ENCODE measurements at regions not wholly inside any gene's neighbourhood (a gene's known extent, or its start where the extent isn't known, plus 50 kb on each side); places are given as distances from the start of the nearest gene placed in this dataset.

- Histone ChIP-seq H3K27me3 (no peaks in the 10 kb centered on the region), H3K4me3 (no peak overlapping the region), H3K27ac (no peak overlapping the region), H3K9me3 (no peaks in the 10 kb centered on the region), H3K36me3 (no peaks in the 10 kb centered on the region), H3K4me1 (peaks cover 0 to 11% (median 0%) of the 10 kb centered on the region in 3 donors)
- no peak for DNase-seq
- intact Hi-C loops (cut with DNase I), result no loop called here
- WGBS, 2 donors, result 63 to 65% methylated on average over 3 of the region's 3 CpGs
- TF ChIP-seq POLR2A (IDR thresholded peaks at IDR 0.05) (no peak), CTCF (IDR thresholded peaks at IDR 0.05) (no peak)
Measured at GRCh38 chr9:84481231-84481630, 140.7 kb upstream of the SLC28A3 start.

- no peak for TF ChIP-seq CTCF (IDR thresholded peaks at IDR 0.05)
- TF ChIP-seq POLR2A (IDR thresholded peaks at IDR 0.05), result no peak
- 48 to 55% methylated on average over 7 to 8 of the region's 8 CpGs for WGBS, 2 donors
Measured at GRCh38 chr9:84481636-84482218, 141.2 kb upstream of the SLC28A3 start.

GRCh38 chr9:84482607-84483006 is 142.0 kb upstream of the SLC28A3 start:
- peaks cover 0 to 11% (median 0%) of the 10 kb centered on the region in 3 donors for H3K4me1 ChIP-seq
- no peaks in the 10 kb centered on the region for H3K9me3 ChIP-seq
- H3K36me3 ChIP-seq, result no peaks in the 10 kb centered on the region
- H3K4me3 ChIP-seq, result no peak overlapping the region
- 64 to 92% methylated on average over 8 of the region's 8 CpGs for WGBS, 2 donors
- DNase-seq, result no peak
- intact Hi-C loops (cut with DNase I), result no loop called here
- H3K27ac ChIP-seq, result no peak overlapping the region
- no peak for TF ChIP-seq POLR2A (IDR thresholded peaks at IDR 0.05)
- no peak for TF ChIP-seq CTCF (IDR thresholded peaks at IDR 0.05)
- no peaks in the 10 kb centered on the region for H3K27me3 ChIP-seq

More at GRCh38 chr9:84481636-84482218, 141.2 kb upstream of the SLC28A3 start:
- peaks cover 0 to 11% (median 0%) of the 10 kb centered on the region in 3 donors for H3K4me1 ChIP-seq
- H3K27ac ChIP-seq, result no peak overlapping the region
- DNase-seq, result no peak
- no peaks in the 10 kb centered on the region for H3K9me3 ChIP-seq
- H3K36me3 ChIP-seq, result no peaks in the 10 kb centered on the region
- intact Hi-C loops (cut with DNase I), result no loop called here
- no peaks in the 10 kb centered on the region for H3K27me3 ChIP-seq
- no peak overlapping the region for H3K4me3 ChIP-seq

GRCh38 chr9:84484172-84484571 is 143.6 kb upstream of the SLC28A3 start:
- DNase-seq, result no peak
- H3K4me1 ChIP-seq, result peaks cover 0 to 11% (median 0%) of the 10 kb centered on the region in 3 donors
- WGBS, 2 donors, result 76 to 81% methylated on average over 6 of the region's 6 CpGs
- no peaks in the 10 kb centered on the region for H3K36me3 ChIP-seq
- no peak overlapping the region for H3K4me3 ChIP-seq
- TF ChIP-seq CTCF (IDR thresholded peaks at IDR 0.05), result no peak
- no peak for TF ChIP-seq POLR2A (IDR thresholded peaks at IDR 0.05)
- H3K27ac ChIP-seq, result no peak overlapping the region
- H3K27me3 ChIP-seq, result no peaks in the 10 kb centered on the region
- intact Hi-C loops (cut with DNase I), result no loop called here
- no peaks in the 10 kb centered on the region for H3K9me3 ChIP-seq

- H3K27ac ChIP-seq, result no peak overlapping the region
- no peak for DNase-seq
- H3K4me3 ChIP-seq, result no peak overlapping the region
- no peaks in the 10 kb centered on the region for H3K9me3 ChIP-seq
- intact Hi-C loops (cut with DNase I), result no loop called here
- no peaks in the 10 kb centered on the region for H3K27me3 ChIP-seq
- WGBS, 2 donors, result 27 to 66% methylated on average over 2 of the region's 2 CpGs
- TF ChIP-seq POLR2A (IDR thresholded peaks at IDR 0.05) (no peak), CTCF (IDR thresholded peaks at IDR 0.05) (no peak)
- H3K36me3 ChIP-seq, result no peaks in the 10 kb centered on the region
- H3K4me1 ChIP-seq, result peaks cover 0 to 11% (median 0%) of the 10 kb centered on the region in 3 donors
Measured at GRCh38 chr9:84485539-84485938, 145.0 kb upstream of the SLC28A3 start.

Data from esophagus squamous epithelium (tissue), 5 donors.